ENCODE measurements at regions not wholly inside any gene's neighbourhood (a gene's known extent, or its start where the extent isn't known, plus 50 kb on each side); places are given as distances from the start of the nearest gene placed in this dataset.

- TF ChIP-seq REST (IDR thresholded peaks at IDR 0.05; ENCODE audit: unreplicated experiment) (no peak), ETS1 (IDR thresholded peaks at IDR 0.05) (no peak), CREB1 (CRISPR knock-in tag; IDR thresholded peaks at IDR 0.05; ENCODE audit: low read depth) (no peak), JUNB (IDR thresholded peaks at IDR 0.05; ENCODE audit: unreplicated experiment) (no peak), ZNF331 (CRISPR knock-in tag; IDR thresholded peaks at IDR 0.05; ENCODE audit: low read depth) (no peak), EZH2phosphoT487 (IDR thresholded peaks at IDR 0.05; ENCODE audit: unreplicated experiment) (no peak), EZH2 (IDR thresholded peaks at IDR 0.05; ENCODE audit: low read depth, unreplicated experiment) (no peak)
These were observed 50.3 kb upstream of the GPI start (continued) for GRCh38 chr19:34314437-34315313.

All from GM23338 (cell line).